Breast epithelium (tissue), 3 donors: ENCODE measurements at regions not wholly inside any gene's neighbourhood (a gene's known extent, or its start where the extent isn't known, plus 50 kb on each side); places are given as distances from the start of the nearest gene placed in this dataset.
"Not testable (repeated sequence)": the region's sequence is repeated elsewhere in the genome, so short reads cannot be mapped to it uniquely, and the experiment has no call there.

Source experiments
- POLR2A ChIP-seq: fragments of 450-650 bp; IDR thresholded peaks from one replicate; pipeline ENCODE4 v1.6.1; 2016; ENCODE audit warnings: antibody characterized with exemption, mild to moderate bottlenecking, moderate library complexity
- POLR2AphosphoS5 ChIP-seq, 3 donors: sonication (generic); formaldehyde crosslinking; IDR thresholded peaks; one replicate each; pipeline ENCODE4 v1.6.1; 2017; ENCODE audit warnings: antibody characterized with exemption in 3 of 3

DNA sequence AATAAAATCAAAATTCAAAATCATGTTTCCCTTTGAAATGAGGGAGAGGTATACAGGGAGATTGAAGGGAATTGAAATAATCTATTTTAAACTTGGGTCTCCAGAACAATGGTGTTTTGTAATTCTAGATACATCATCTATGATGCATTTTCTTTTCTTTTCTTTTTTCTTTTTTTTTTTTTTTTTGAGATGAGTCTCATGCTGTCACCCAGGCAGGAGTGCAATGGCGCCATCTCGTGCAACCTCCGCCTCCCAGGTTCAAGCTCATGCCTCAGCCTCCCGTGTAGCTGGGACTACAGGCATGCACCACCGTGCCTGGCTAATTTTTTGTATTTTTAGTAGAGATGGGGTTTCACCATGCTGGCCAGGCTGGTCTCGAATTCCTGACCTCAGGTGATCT lies 205.1 kb downstream of the LPIN1 start:
- not testable (repeated sequence) for TF ChIP-seq POLR2A; POLR2AphosphoS5 (IDR thresholded peaks at IDR 0.05)
